ENCODE measurements at regions not wholly inside any gene's neighbourhood (a gene's known extent, or its start where the extent isn't known, plus 50 kb on each side); places are given as distances from the start of the nearest gene placed in this dataset.

DNA sequence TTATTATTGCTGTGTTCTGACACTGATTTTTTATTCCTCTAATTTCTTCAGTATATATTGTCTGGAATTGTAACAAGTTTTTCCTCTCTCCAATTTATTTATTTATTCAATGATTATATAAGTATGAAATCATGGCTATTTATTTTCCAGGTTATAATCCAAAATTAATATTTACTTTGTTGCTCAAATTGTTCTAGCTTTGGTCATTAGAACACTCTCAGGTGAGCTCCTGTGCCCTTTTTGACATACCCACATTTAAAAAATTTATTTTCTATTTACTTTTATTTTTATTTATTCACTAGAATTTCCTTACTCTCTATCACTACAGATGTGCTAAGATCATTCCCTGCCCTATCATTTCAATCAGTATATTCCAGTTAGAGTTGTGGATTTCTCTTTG, 70.2 kb downstream of the PPP1R2C start:
- TF ChIP-seq, protein P1, sequence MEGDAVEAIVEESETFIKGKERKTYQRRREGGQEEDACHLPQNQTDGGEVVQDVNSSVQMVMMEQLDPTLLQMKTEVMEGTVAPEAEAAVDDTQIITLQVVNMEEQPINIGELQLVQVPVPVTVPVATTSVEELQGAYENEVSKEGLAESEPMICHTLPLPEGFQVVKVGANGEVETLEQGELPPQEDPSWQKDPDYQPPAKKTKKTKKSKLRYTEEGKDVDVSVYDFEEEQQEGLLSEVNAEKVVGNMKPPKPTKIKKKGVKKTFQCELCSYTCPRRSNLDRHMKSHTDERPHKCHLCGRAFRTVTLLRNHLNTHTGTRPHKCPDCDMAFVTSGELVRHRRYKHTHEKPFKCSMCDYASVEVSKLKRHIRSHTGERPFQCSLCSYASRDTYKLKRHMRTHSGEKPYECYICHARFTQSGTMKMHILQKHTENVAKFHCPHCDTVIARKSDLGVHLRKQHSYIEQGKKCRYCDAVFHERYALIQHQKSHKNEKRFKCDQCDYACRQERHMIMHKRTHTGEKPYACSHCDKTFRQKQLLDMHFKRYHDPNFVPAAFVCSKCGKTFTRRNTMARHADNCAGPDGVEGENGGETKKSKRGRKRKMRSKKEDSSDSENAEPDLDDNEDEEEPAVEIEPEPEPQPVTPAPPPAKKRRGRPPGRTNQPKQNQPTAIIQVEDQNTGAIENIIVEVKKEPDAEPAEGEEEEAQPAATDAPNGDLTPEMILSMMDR (IDR thresholded peaks at IDR 0.05), result no peak
- TF ChIP-seq POLR2A (IDR thresholded peaks at IDR 0.05) (no peak), POLR2AphosphoS5 (IDR thresholded peaks at IDR 0.05) (no peak)
